Trophoblast cell (in vitro differentiated cells and primary cell): ENCODE measurements at regions not wholly inside any gene's neighbourhood (a gene's known extent, or its start where the extent isn't known, plus 50 kb on each side); places are given as distances from the start of the nearest gene placed in this dataset.
"Not testable (repeated sequence)": the region's sequence is repeated elsewhere in the genome, so short reads cannot be mapped to it uniquely, and the experiment has no call there.

Experiments
- DNase-seq, 2 donors: peaks; one replicate each; pipeline ENCODE4 v3.0.0-alpha.2; 2016
- H2AFZ ChIP-seq: 2 replicates; pipeline ENCODE4 v1.6.1; 2013; ENCODE audit warnings: low read length, moderate library complexity, mild to moderate bottlenecking; ENCODE audit not compliant: insufficient read depth, poor library complexity
- H2AK5ac ChIP-seq: 2 replicates; pipeline ENCODE4 v1.6.1; 2013; ENCODE audit warnings: mild to moderate bottlenecking, low read length
- H2BK120ac ChIP-seq: 2 replicates; pipeline ENCODE4 v1.6.1; 2013; ENCODE audit warnings: low read length, mild to moderate bottlenecking, moderate library complexity; ENCODE audit not compliant: insufficient read depth, poor library complexity
- H2BK12ac ChIP-seq: 2 replicates; pipeline ENCODE4 v1.6.1; 2013; ENCODE audit warnings: mild to moderate bottlenecking, low read length, moderate library complexity
- H2BK5ac ChIP-seq: 2 replicates; pipeline ENCODE4 v1.6.1; 2013; ENCODE audit warnings: low read length, low read depth, moderate library complexity, mild to moderate bottlenecking; ENCODE audit not compliant: poor library complexity
- H3K14ac ChIP-seq: 2 replicates; pipeline ENCODE4 v1.6.1; 2013; ENCODE audit warnings: mild to moderate bottlenecking, low read length
- H3K18ac ChIP-seq: 2 replicates; pipeline ENCODE4 v1.6.1; 2013; ENCODE audit warnings: mild to moderate bottlenecking, low read length
- H3K23ac ChIP-seq: 2 replicates; pipeline ENCODE4 v1.6.1; 2013; ENCODE audit warnings: low read length
- H3K27ac ChIP-seq: 2 replicates; pipeline ENCODE4 v1.5.1; 2013; ENCODE audit warnings: low read depth, mild to moderate bottlenecking, inconsistent platforms, low read length, moderate library complexity
- H3K27me3 ChIP-seq: 2 replicates; pipeline ENCODE4 v1.6.1; 2013; ENCODE audit warnings: inconsistent platforms, mild to moderate bottlenecking, low read length, moderate library complexity; ENCODE audit not compliant: insufficient read depth
- H3K36me3 ChIP-seq, 2 experiments: 1 replicate in 1 of 2; 2 replicates in 1 of 2; pipeline ENCODE4 v1.6.1; 2013; ENCODE audit warnings: low read length in 2 of 2, mild to moderate bottlenecking in 2 of 2, moderate library complexity in 1 of 2; ENCODE audit not compliant: insufficient read depth in 2 of 2, control insufficient read depth in 1 of 2
- H3K4ac ChIP-seq: 2 replicates; pipeline ENCODE4 v1.6.1; 2013; ENCODE audit warnings: low read depth, mild to moderate bottlenecking, low read length, moderate library complexity
- H3K4me1 ChIP-seq, 2 experiments: 1 replicate in 1 of 2; 2 replicates in 1 of 2; pipeline ENCODE4 v1.6.1; 2013; ENCODE audit warnings: low read length in 2 of 2, mild to moderate bottlenecking in 2 of 2, moderate library complexity in 1 of 2; ENCODE audit not compliant: insufficient read depth in 2 of 2, control insufficient read depth in 1 of 2
- H3K4me2 ChIP-seq: 2 replicates; pipeline ENCODE4 v1.6.1; 2013; ENCODE audit warnings: inconsistent platforms, mild to moderate bottlenecking, low read length, moderate library complexity
- H3K4me3 ChIP-seq: 2 replicates; pipeline ENCODE4 v1.5.1; 2013; ENCODE audit warnings: mild to moderate bottlenecking, low read depth, low read length, inconsistent platforms
- H3K79me1 ChIP-seq: one replicate; pipeline ENCODE4 v1.6.1; 2013; ENCODE audit warnings: low read length
- H3K79me2 ChIP-seq: 2 replicates; pipeline ENCODE4 v1.6.1; 2013; ENCODE audit warnings: low read length, mild to moderate bottlenecking; ENCODE audit not compliant: control insufficient read depth, insufficient read depth, poor library complexity
- H3K9ac ChIP-seq: 2 replicates; pipeline ENCODE4 v1.6.1; 2013; ENCODE audit warnings: mild to moderate bottlenecking, low read length
- H3K9me3 ChIP-seq: 2 replicates; pipeline ENCODE4 v1.6.1; 2013; ENCODE audit warnings: low read depth, mild to moderate bottlenecking, control low read depth, inconsistent platforms, low read length; ENCODE audit not compliant: insufficient read depth
- H4K12ac ChIP-seq: 2 replicates; pipeline ENCODE4 v1.6.1; 2013; ENCODE audit warnings: low read depth, mild to moderate bottlenecking, low read length, moderate library complexity
- H4K8ac ChIP-seq: 2 replicates; pipeline ENCODE4 v1.6.1; 2013; ENCODE audit warnings: low read depth, mild to moderate bottlenecking, low read length, moderate library complexity
- H4K91ac ChIP-seq: one replicate; pipeline ENCODE4 v1.6.1; 2013; ENCODE audit warnings: low read depth, mild to moderate bottlenecking, low read length, moderate library complexity
- WGBS: extraction: QIAGEN DNeasy Blood & Tissue Kit; methylation state at CpG from one replicate; pipeline ENCODE4 v1.1.7; 2013; ENCODE audit warnings: missing lambda C conversion rate; ENCODE audit not compliant: insufficient read length, insufficient coverage; ENCODE audit errors: extremely low coverage; 5-methylcytosine and 5-hydroxymethylcytosine counted together

GRCh38 chr20:53676519-53676822, 82.8 kb upstream of the ZNF217 start:
- no peak overlapping the region for H3K18ac ChIP-seq
- H3K27me3 ChIP-seq: no peaks in the 10 kb centered on the region
- no peak overlapping the region for H3K9ac ChIP-seq
- H3K4me1 ChIP-seq: peaks cover 7 to 11% of the 10 kb centered on the region in 2 experiments
- H2AFZ ChIP-seq: no peak overlapping the region
- H2BK120ac ChIP-seq: no peak overlapping the region
- no peak overlapping the region for H3K14ac ChIP-seq
- no peak overlapping the region for H4K8ac ChIP-seq
- no peak overlapping the region for H2BK5ac ChIP-seq
- peaks cover 15% of the 10 kb centered on the region for H3K79me1 ChIP-seq
- H3K27ac ChIP-seq: no peak overlapping the region
- no peak overlapping the region for H3K4ac ChIP-seq
- no peak overlapping the region for H3K4me3 ChIP-seq
- H4K12ac ChIP-seq: no peak overlapping the region
- peak in 1 of 2 donors; percentile 89 for DNase-seq
- H3K4me2 ChIP-seq: no peak overlapping the region
- H3K36me3 ChIP-seq: no peaks in the 10 kb centered on the region
- H4K91ac ChIP-seq: no peak overlapping the region
- no peak overlapping the region for H3K23ac ChIP-seq
- H3K9me3 ChIP-seq: no peaks in the 10 kb centered on the region
- H2AK5ac ChIP-seq: no peak overlapping the region
- WGBS: no CpG with 5 or more reads among the region's 2 CpGs
- no peak overlapping the region for H2BK12ac ChIP-seq
- peaks cover 1% of the 10 kb centered on the region for H3K79me2 ChIP-seq

- H4K12ac ChIP-seq: no peak overlapping the region
- H3K4me1 ChIP-seq: peaks cover under 1% of the 10 kb centered on the region in 2 experiments
- no peak overlapping the region for H2AFZ ChIP-seq
- no peaks in the 10 kb centered on the region for H3K9me3 ChIP-seq
- H3K4me3 ChIP-seq: no peak overlapping the region
- H3K79me2 ChIP-seq: peaks cover under 1% of the 10 kb centered on the region
- H3K27ac ChIP-seq: no peak overlapping the region
- no peak overlapping the region for H3K9ac ChIP-seq
- no peak overlapping the region for H4K91ac ChIP-seq
- no peak overlapping the region for H3K18ac ChIP-seq
- no peak for DNase-seq
- no peak overlapping the region for H3K23ac ChIP-seq
- no peak overlapping the region for H2BK5ac ChIP-seq
- H2BK120ac ChIP-seq: no peak overlapping the region
- H4K8ac ChIP-seq: no peak overlapping the region
- no peaks in the 10 kb centered on the region for H3K27me3 ChIP-seq
- H2AK5ac ChIP-seq: no peak overlapping the region
- H3K4ac ChIP-seq: no peak overlapping the region
- H3K4me2 ChIP-seq: no peak overlapping the region
- peaks cover under 1% of the 10 kb centered on the region for H3K79me1 ChIP-seq
- H2BK12ac ChIP-seq: peak overlapping the region; percentile 40
- H3K14ac ChIP-seq: no peak overlapping the region
- no CpG with 5 or more reads among the region's 10 CpGs for WGBS
- no peaks in the 10 kb centered on the region for H3K36me3 ChIP-seq
Observed at GRCh38 chr20:53672484-53673129, 79.0 kb upstream of the ZNF217 start.

- no peak overlapping the region for H3K4me3 ChIP-seq
- no peaks in the 10 kb centered on the region for H3K9me3 ChIP-seq
- DNase-seq: peak; percentile 94
- H2BK120ac ChIP-seq: no peak overlapping the region
- H3K9ac ChIP-seq: no peak overlapping the region
- no peaks in the 10 kb centered on the region for H3K27me3 ChIP-seq
- H4K8ac ChIP-seq: no peak overlapping the region
- no peak overlapping the region for H3K14ac ChIP-seq
- no peak overlapping the region for H2BK12ac ChIP-seq
- H4K12ac ChIP-seq: no peak overlapping the region
- H3K18ac ChIP-seq: no peak overlapping the region
- no peak overlapping the region for H2AFZ ChIP-seq
- no peak overlapping the region for H2BK5ac ChIP-seq
- H3K27ac ChIP-seq: no peak overlapping the region
- no peaks in the 10 kb centered on the region for H3K79me2 ChIP-seq
- no peak overlapping the region for H3K4me2 ChIP-seq
- H3K23ac ChIP-seq: no peak overlapping the region
- no peak overlapping the region for H4K91ac ChIP-seq
- H3K36me3 ChIP-seq: no peaks in the 10 kb centered on the region
- H3K4ac ChIP-seq: no peak overlapping the region
- WGBS: no CpG with 5 or more reads among the region's 2 CpGs
- no peak overlapping the region for H2AK5ac ChIP-seq
- H3K79me1 ChIP-seq: no peaks in the 10 kb centered on the region
- no peaks in the 10 kb centered on the region for H3K4me1 ChIP-seq
Observed at GRCh38 chr20:53671370-53671769, 77.7 kb upstream of the ZNF217 start.

- H3K36me3 ChIP-seq, H3K27me3 ChIP-seq, H2BK12ac ChIP-seq, H4K91ac ChIP-seq, H3K79me2 ChIP-seq, H3K79me1 ChIP-seq, DNase-seq, H3K14ac ChIP-seq, H3K4me3 ChIP-seq, H3K23ac ChIP-seq, H4K12ac ChIP-seq, H3K4ac ChIP-seq, H2AK5ac ChIP-seq, H3K9me3 ChIP-seq, H3K18ac ChIP-seq, H2BK5ac ChIP-seq, H3K9ac ChIP-seq, H3K4me1 ChIP-seq, H3K27ac ChIP-seq, H4K8ac ChIP-seq, H2AFZ ChIP-seq, H3K4me2 ChIP-seq, H2BK120ac ChIP-seq: not testable (repeated sequence)
- WGBS: no CpG with 5 or more reads among the region's 16 CpGs
Observed at GRCh38 chr20:53669517-53670313, 76.1 kb upstream of the ZNF217 start.
